B cell (primary cell): ENCODE measurements at regions not wholly inside any gene's neighbourhood (a gene's known extent, or its start where the extent isn't known, plus 50 kb on each side); places are given as distances from the start of the nearest gene placed in this dataset.

ENCODE experiments used
- ATAC-seq: fragments of 200-7000 bp; cut with Tn5 transposase; one replicate; pipeline ENCODE4 v1.10.0; 2021; ENCODE audit warnings: low read depth, mild to moderate bottlenecking, moderate number of reproducible peaks, moderate library complexity
- CTCF ChIA-PET: fragments of 350-600 bp; sonication (Branson Sonifier 250); formaldehyde crosslinking; loops from one replicate; lab custom pipeline; 2021; ENCODE audit warnings: antibody characterized with exemption, inconsistent platforms; lab: Charles Lee
- POLR2A ChIA-PET: fragments of 350-600 bp; sonication (Branson Sonifier 250); formaldehyde crosslinking; loops from one replicate; lab custom pipeline; 2021; ENCODE audit warnings: antibody characterized with exemption; lab: Charles Lee
- DNase-seq: peaks from one replicate; pipeline ENCODE4 v3.0.0; 2013
- H2AFZ ChIP-seq: 2 replicates; pipeline ENCODE4 v1.6.1; 2012; ENCODE audit warnings: mild to moderate bottlenecking, low read depth, low read length; ENCODE audit not compliant: insufficient read depth, poor library complexity, severe bottlenecking
- H3K27ac ChIP-seq, 2 donors: 1 replicate in 1 of 2; 2 replicates in 1 of 2; pipeline ENCODE4 v1.5.1; 2012 to 2013; ENCODE audit warnings: low read length in 2 of 2, mild to moderate bottlenecking in 2 of 2, moderate library complexity in 1 of 2
- H3K27me3 ChIP-seq, 4 experiments: fragments of 200-600 bp in 1 of 4; sonication (generic) in 1 of 4; replicated peaks in 1 of 4; 1 replicate in 2 of 4; 2 replicates in 2 of 4; pipeline versions ENCODE4 v1.6.1 to v1.7.0; 2013 to 2016; ENCODE audit warnings: low read length in 3 of 4, mild to moderate bottlenecking in 2 of 4, mixed read lengths in 1 of 4, moderate library complexity in 1 of 4; ENCODE audit not compliant: insufficient read depth in 4 of 4, control insufficient read depth in 3 of 4; ENCODE audit errors: control extremely low read depth in 1 of 4
- H3K36me3 ChIP-seq, 2 experiments: replicated peaks in 1 of 2; 1 replicate in 1 of 2; 2 replicates in 1 of 2; pipeline versions ENCODE4 v1.6.1 to v1.7.1; 2013; ENCODE audit warnings: low read length in 1 of 2; ENCODE audit not compliant: insufficient read depth in 2 of 2, control insufficient read depth in 1 of 2; ENCODE audit errors: control extremely low read depth in 1 of 2, extremely low read depth in 1 of 2
- H3K4me1 ChIP-seq, 2 donors: fragments of 200-600 bp in 1 of 2; sonication (generic) in 1 of 2; 1 replicate in 1 of 2; 2 replicates in 1 of 2; pipeline versions ENCODE4 v1.5.1 to v1.6.1; 2013 to 2017; ENCODE audit warnings: low read length in 2 of 2; ENCODE audit not compliant: control insufficient read depth in 2 of 2, insufficient read depth in 2 of 2
- H3K4me2 ChIP-seq: replicated peaks from 2 replicates; pipeline ENCODE3; 2012; ENCODE audit warnings: mild to moderate bottlenecking, low read depth, low read length; ENCODE audit not compliant: poor library complexity, severe bottlenecking
- H3K4me3 ChIP-seq, 5 experiments: fragments of 200-600 bp in 1 of 5; sonication (generic) in 1 of 5; 1 replicate in 3 of 5; 2 replicates in 2 of 5; pipeline versions ENCODE4 v1.5.1 to v1.7.0; 2011 to 2016; ENCODE audit warnings: low read length in 4 of 5, mild to moderate bottlenecking in 4 of 5, low read depth in 2 of 5, control low read depth in 1 of 5, moderate library complexity in 1 of 5; ENCODE audit not compliant: insufficient read depth in 1 of 5; ENCODE audit errors: control extremely low read depth in 1 of 5, extremely low read depth in 1 of 5
- H3K79me2 ChIP-seq: fragments of 200-600 bp; sonication (generic); one replicate; pipeline ENCODE4 v1.6.0; 2016; ENCODE audit warnings: low read length; ENCODE audit not compliant: control insufficient read depth, insufficient read depth
- H3K9ac ChIP-seq: fragments of 200-600 bp; sonication (generic); 2 replicates; pipeline ENCODE4 v1.6.1; 2017; ENCODE audit warnings: mild to moderate bottlenecking, low read length, moderate library complexity
- H3K9me3 ChIP-seq, 3 donors: one replicate each; pipeline versions ENCODE4 v1.6.1 to v1.7.1; 2013; ENCODE audit warnings: low read length in 2 of 3; ENCODE audit not compliant: control insufficient read depth in 2 of 3, insufficient read depth in 1 of 3; ENCODE audit errors: control extremely low read depth in 1 of 3
- H4K20me1 ChIP-seq: 2 replicates; pipeline ENCODE4 v1.6.0; 2012; ENCODE audit warnings: mild to moderate bottlenecking, low read length; ENCODE audit not compliant: insufficient read depth, control insufficient read depth, poor library complexity, severe bottlenecking
- H3K27ac Mint-ChIP-seq: one replicate; pipeline ENCODE4 v1.8.0; 2021; ENCODE audit warnings: mixed read lengths
- H3K27me3 Mint-ChIP-seq: one replicate; pipeline ENCODE4 v1.8.0; 2021; ENCODE audit warnings: mixed read lengths
- H3K4me1 Mint-ChIP-seq: one replicate; pipeline ENCODE4 v1.8.0; 2021; ENCODE audit warnings: mixed read lengths
- H3K4me3 Mint-ChIP-seq: one replicate; pipeline ENCODE4 v1.8.0; 2021; ENCODE audit warnings: mixed read lengths
- H3K9me3 Mint-ChIP-seq: one replicate; pipeline ENCODE4 v1.8.0; 2022; ENCODE audit warnings: mixed read lengths; ENCODE audit not compliant: insufficient read depth
- EZH2 ChIP-seq: IDR thresholded peaks from 2 replicates; pipeline ENCODE4 v1.6.1; 2012; ENCODE audit warnings: borderline replicate concordance, low read depth, mild to moderate bottlenecking, moderate library complexity, low read length; ENCODE audit not compliant: insufficient read depth, poor library complexity, severe bottlenecking
- WGBS: methylation state at CpG from one replicate; pipeline ENCODE4 v1.1.5; 2013; ENCODE audit warnings: missing lambda C conversion rate; ENCODE audit not compliant: insufficient coverage; 5-methylcytosine and 5-hydroxymethylcytosine counted together
- intact Hi-C: fragments of 100-400 bp; cut with micrococcal nuclease; formaldehyde crosslinking; loops from one replicate; pipeline ENCODE4 v1.10.0; 2022
- TF ChIP-seq, protein P1 (sequence below): fragments of 200-600 bp; IDR thresholded peaks from one replicate; pipeline ENCODE4 v1.8.0; 2022; ENCODE audit warnings: antibody characterized with exemption, mild to moderate bottlenecking

DNA sequence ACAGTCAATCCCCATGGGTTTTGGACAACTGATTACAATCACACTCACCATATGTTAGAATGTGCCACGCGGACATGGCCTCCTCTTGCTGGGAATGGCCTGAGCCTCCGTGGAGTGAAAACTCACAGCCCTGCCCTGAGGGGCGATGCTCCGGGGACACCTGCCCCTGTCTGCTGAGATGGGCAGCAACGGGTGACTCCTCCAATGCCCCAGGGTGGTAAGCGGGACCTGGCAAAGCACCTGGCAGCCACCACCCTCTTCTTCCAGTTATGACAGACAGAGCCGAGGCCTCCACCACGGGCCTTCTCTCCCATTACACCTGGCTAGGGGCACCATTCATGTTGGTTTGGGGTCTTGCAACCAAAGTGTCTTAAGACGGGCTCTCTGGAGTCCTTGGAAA, 94.9 kb upstream of the COL5A1 start:
- H3K4me1 Mint-ChIP-seq, result no peaks in the 10 kb centered on the region
- intact Hi-C loops, result no loop called here
- WGBS, result 99% methylated on average over 8 of the region's 10 CpGs

GRCh38 chr9:134547161-134548100, 94.2 kb upstream of the COL5A1 start:
- H3K27me3 Mint-ChIP-seq, result peaks cover 12% of the 10 kb centered on the region
- POLR2A ChIA-PET, result no interaction called here

More for the DNA sequence above, 94.9 kb upstream of the COL5A1 start:
- no peak overlapping the region for H3K4me3 Mint-ChIP-seq
- CTCF ChIA-PET, result no interaction called here
- H3K27ac Mint-ChIP-seq, result no peak overlapping the region
- no peaks in the 10 kb centered on the region for H3K79me2 ChIP-seq
- H3K9me3 Mint-ChIP-seq, result no peaks in the 10 kb centered on the region
- POLR2A ChIA-PET, result no interaction called here
- peaks cover 0 to 8% (median 0%) of the 10 kb centered on the region in 4 experiments for H3K27me3 ChIP-seq
- DNase-seq (no peak), ATAC-seq (no peak)
- no peak for TF ChIP-seq EZH2
- TF ChIP-seq, protein P1, sequence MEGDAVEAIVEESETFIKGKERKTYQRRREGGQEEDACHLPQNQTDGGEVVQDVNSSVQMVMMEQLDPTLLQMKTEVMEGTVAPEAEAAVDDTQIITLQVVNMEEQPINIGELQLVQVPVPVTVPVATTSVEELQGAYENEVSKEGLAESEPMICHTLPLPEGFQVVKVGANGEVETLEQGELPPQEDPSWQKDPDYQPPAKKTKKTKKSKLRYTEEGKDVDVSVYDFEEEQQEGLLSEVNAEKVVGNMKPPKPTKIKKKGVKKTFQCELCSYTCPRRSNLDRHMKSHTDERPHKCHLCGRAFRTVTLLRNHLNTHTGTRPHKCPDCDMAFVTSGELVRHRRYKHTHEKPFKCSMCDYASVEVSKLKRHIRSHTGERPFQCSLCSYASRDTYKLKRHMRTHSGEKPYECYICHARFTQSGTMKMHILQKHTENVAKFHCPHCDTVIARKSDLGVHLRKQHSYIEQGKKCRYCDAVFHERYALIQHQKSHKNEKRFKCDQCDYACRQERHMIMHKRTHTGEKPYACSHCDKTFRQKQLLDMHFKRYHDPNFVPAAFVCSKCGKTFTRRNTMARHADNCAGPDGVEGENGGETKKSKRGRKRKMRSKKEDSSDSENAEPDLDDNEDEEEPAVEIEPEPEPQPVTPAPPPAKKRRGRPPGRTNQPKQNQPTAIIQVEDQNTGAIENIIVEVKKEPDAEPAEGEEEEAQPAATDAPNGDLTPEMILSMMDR, result no peak
- no peak overlapping the region for H3K9ac ChIP-seq
- H3K4me2 ChIP-seq, result no peak overlapping the region
- no peak overlapping the region for H3K27ac ChIP-seq
- no peaks in the 10 kb centered on the region for H4K20me1 ChIP-seq
- H3K4me1 ChIP-seq, result no peaks in the 10 kb centered on the region
- H2AFZ ChIP-seq, result no peak overlapping the region
- no peak overlapping the region for H3K4me3 ChIP-seq
- H3K9me3 ChIP-seq, result peaks cover 0 to 13% (median 0%) of the 10 kb centered on the region in 3 donors
- H3K27me3 Mint-ChIP-seq, result peaks cover 8% of the 10 kb centered on the region
- H3K36me3 ChIP-seq, result no peaks in the 10 kb centered on the region

More at GRCh38 chr9:134547161-134548100, 94.2 kb upstream of the COL5A1 start:
- CTCF ChIA-PET, result no interaction called here
- H3K4me1 ChIP-seq, result no peaks in the 10 kb centered on the region
- no peak overlapping the region for H3K4me3 ChIP-seq
- H3K27me3 ChIP-seq, result peaks cover 0 to 10% (median 0%) of the 10 kb centered on the region in 4 experiments
- H3K27ac Mint-ChIP-seq, result no peak overlapping the region
- no peak overlapping the region for H3K9ac ChIP-seq
- no peaks in the 10 kb centered on the region for H3K36me3 ChIP-seq
- H2AFZ ChIP-seq, result no peak overlapping the region
- no peaks in the 10 kb centered on the region for H4K20me1 ChIP-seq
- peaks cover 0 to 13% (median 0%) of the 10 kb centered on the region in 3 donors for H3K9me3 ChIP-seq
- TF ChIP-seq, protein P1, result no peak
- TF ChIP-seq EZH2, result no peak
- no peak overlapping the region for H3K27ac ChIP-seq
- no peaks in the 10 kb centered on the region for H3K79me2 ChIP-seq
- intact Hi-C loops, result no loop called here
- H3K9me3 Mint-ChIP-seq, result no peaks in the 10 kb centered on the region
- DNase-seq (no peak), ATAC-seq (no peak)
- 91% methylated on average over 32 of the region's 36 CpGs for WGBS
- H3K4me2 ChIP-seq, result no peak overlapping the region
- no peak overlapping the region for H3K4me3 Mint-ChIP-seq
- H3K4me1 Mint-ChIP-seq, result no peaks in the 10 kb centered on the region
